Tibial nerve (tissue), 4 donors: ENCODE measurements at regions not wholly inside any gene's neighbourhood (a gene's known extent, or its start where the extent isn't known, plus 50 kb on each side); places are given as distances from the start of the nearest gene placed in this dataset.

ENCODE experiments used
- DNase-seq, 2 donors: peaks; one replicate each; pipeline ENCODE4 v3.0.0-alpha.2; 2019; ENCODE audit warnings: low spot score in 2 of 2
- H3K27ac ChIP-seq, 4 donors: fragments of 200-600 bp; sonication (generic) in 3 of 4; one replicate each; pipeline ENCODE4 v1.5.1; 2017 to 2019; ENCODE audit warnings: mild to moderate bottlenecking in 1 of 4
- H3K27me3 ChIP-seq, 2 donors: fragments of 200-600 bp; sonication (generic) in 1 of 2; one replicate each; pipeline versions ENCODE4 v1.5.1 to v1.6.0; 2017 to 2019
- H3K36me3 ChIP-seq, 3 donors: fragments of 200-600 bp; sonication (generic); one replicate each; pipeline ENCODE4 v1.5.1; 2018 to 2019
- H3K4me1 ChIP-seq, 4 donors: fragments of 200-600 bp; sonication (generic) in 3 of 4; one replicate each; pipeline ENCODE4 v1.5.1; 2017 to 2019
- H3K4me3 ChIP-seq, 4 donors: fragments of 200-600 bp; sonication (generic) in 3 of 4; one replicate each; pipeline ENCODE4 v1.5.1; 2017 to 2019; ENCODE audit warnings: mild to moderate bottlenecking in 1 of 4, moderate library complexity in 1 of 4
- H3K9me3 ChIP-seq, 4 donors: fragments of 200-600 bp; sonication (generic) in 3 of 4; one replicate each; pipeline ENCODE4 v1.5.1; 2017 to 2019
- CTCF ChIP-seq, 5 experiments: fragments of 200-600 bp in 3 of 5; fragments of 450-650 bp in 2 of 5; sonication (generic) in 3 of 5; IDR thresholded peaks; one replicate each; pipeline ENCODE4 v1.5.1; 2016 to 2019; ENCODE audit warnings: antibody characterized with exemption in 5 of 5, mild to moderate bottlenecking in 3 of 5, moderate library complexity in 2 of 5
- EP300 ChIP-seq, 2 donors: sonication (generic); formaldehyde crosslinking; IDR thresholded peaks; one replicate each; pipeline ENCODE4 v1.6.1; 2017; ENCODE audit warnings: antibody characterized with exemption in 2 of 2, mild to moderate bottlenecking in 1 of 2
- POLR2A ChIP-seq, 2 donors: fragments of 450-650 bp; IDR thresholded peaks; one replicate each; pipeline ENCODE4 v1.6.1; 2017; ENCODE audit warnings: antibody characterized with exemption in 2 of 2, mild to moderate bottlenecking in 2 of 2, moderate library complexity in 2 of 2
- WGBS, 2 donors: methylation state at CpG; one replicate each; pipeline ENCODE4 v1.1.5; 2018; 5-methylcytosine and 5-hydroxymethylcytosine counted together

- 47 to 82% methylated on average over 1 of the region's 1 CpG for WGBS, 2 donors
- no peak for DNase-seq
- no peaks in the 10 kb centered on the region for H3K27me3 ChIP-seq
- H3K4me1 ChIP-seq: no peaks in the 10 kb centered on the region
- TF ChIP-seq EP300 (IDR thresholded peaks at IDR 0.05) (peak in 1 of 2 donors; percentile 26), CTCF (IDR thresholded peaks at IDR 0.05) (no peak), POLR2A (IDR thresholded peaks at IDR 0.05) (no peak)
- no peaks in the 10 kb centered on the region for H3K9me3 ChIP-seq
- no peaks in the 10 kb centered on the region for H3K36me3 ChIP-seq
- no peak overlapping the region for H3K4me3 ChIP-seq
- H3K27ac ChIP-seq: no peak overlapping the region
Measured at GRCh38 chr1:172770071-172770470, 111.2 kb downstream of the FASLG start.

- Histone ChIP-seq H3K9me3 (no peaks in the 10 kb centered on the region), H3K4me1 (no peaks in the 10 kb centered on the region), H3K36me3 (no peaks in the 10 kb centered on the region), H3K27ac (no peak overlapping the region), H3K4me3 (no peak overlapping the region), H3K27me3 (no peaks in the 10 kb centered on the region)
- WGBS, 2 donors: 89 to 93% methylated on average over 3 of the region's 3 CpGs
- DNase-seq: no peak
- TF ChIP-seq CTCF (IDR thresholded peaks at IDR 0.05) (no peak), POLR2A (IDR thresholded peaks at IDR 0.05) (no peak), EP300 (IDR thresholded peaks at IDR 0.05) (no peak)
Measured at GRCh38 chr1:172774561-172774960, 115.7 kb downstream of the FASLG start.

GRCh38 chr1:172775606-172776005, 116.7 kb downstream of the FASLG start:
- no peak overlapping the region for H3K27ac ChIP-seq
- H3K4me1 ChIP-seq: no peaks in the 10 kb centered on the region
- TF ChIP-seq POLR2A (IDR thresholded peaks at IDR 0.05) (no peak), EP300 (IDR thresholded peaks at IDR 0.05) (no peak), CTCF (IDR thresholded peaks at IDR 0.05) (no peak)
- 46 to 48% methylated on average over 3 of the region's 3 CpGs for WGBS, 2 donors
- H3K36me3 ChIP-seq: no peaks in the 10 kb centered on the region
- DNase-seq: no peak
- no peak overlapping the region for H3K4me3 ChIP-seq
- H3K9me3 ChIP-seq: no peaks in the 10 kb centered on the region
- no peaks in the 10 kb centered on the region for H3K27me3 ChIP-seq

GRCh38 chr1:172776071-172776470, 117.2 kb downstream of the FASLG start:
- TF ChIP-seq EP300 (IDR thresholded peaks at IDR 0.05) (no peak), POLR2A (IDR thresholded peaks at IDR 0.05) (no peak), CTCF (IDR thresholded peaks at IDR 0.05) (no peak)
- Histone ChIP-seq H3K27ac (no peak overlapping the region), H3K4me1 (no peaks in the 10 kb centered on the region), H3K4me3 (no peak overlapping the region), H3K27me3 (no peaks in the 10 kb centered on the region), H3K36me3 (no peaks in the 10 kb centered on the region), H3K9me3 (no peaks in the 10 kb centered on the region)
- 80 to 82% methylated on average over 6 of the region's 6 CpGs for WGBS, 2 donors
- DNase-seq: no peak

GRCh38 chr1:172777767-172778166, 118.9 kb downstream of the FASLG start:
- no peak overlapping the region for H3K4me3 ChIP-seq
- H3K9me3 ChIP-seq: peaks cover 0 to 4% (median 0%) of the 10 kb centered on the region in 4 donors
- H3K36me3 ChIP-seq: no peaks in the 10 kb centered on the region
- WGBS, 2 donors: 70 to 73% methylated on average over 3 of the region's 3 CpGs
- TF ChIP-seq POLR2A (IDR thresholded peaks at IDR 0.05): no peak
- TF ChIP-seq EP300 (IDR thresholded peaks at IDR 0.05): no peak
- no peak for TF ChIP-seq CTCF (IDR thresholded peaks at IDR 0.05)
- no peaks in the 10 kb centered on the region for H3K27me3 ChIP-seq
- no peak overlapping the region for H3K27ac ChIP-seq
- no peak for DNase-seq
- H3K4me1 ChIP-seq: no peaks in the 10 kb centered on the region
